HepG2 (cell line): ENCODE measurements at regions not wholly inside any gene's neighbourhood (a gene's known extent, or its start where the extent isn't known, plus 50 kb on each side); places are given as distances from the start of the nearest gene placed in this dataset.

Experiments used
- ATAC-seq: fragments of 200-7000 bp; cut with Tn5 transposase; 3 replicates; pipeline ENCODE4 v1.9.1; 2020; ENCODE audit warnings: mild to moderate bottlenecking, moderate library complexity
- BruUV-seq: library from RNA; stranded (reverse); fragments of 400-500 nt; replicated peaks from 2 replicates; lab custom pipeline; 2021; lab: Mats Ljungman, UMichigan
- CTCF ChIA-PET: fragments of 300-600 bp; formaldehyde crosslinking; extraction: SDS; loops from one replicate; lab custom pipeline; 2021; ENCODE audit warnings: low total read pairs, inconsistent platforms, low intra/inter-chr PET ratio; lab: Yijun Ruan, JAX
- POLR2A ChIA-PET: fragments of 350-600 bp; sonication (Branson Sonifier 250); formaldehyde crosslinking; loops from one replicate; lab custom pipeline; 2020; ENCODE audit warnings: antibody characterized with exemption, inconsistent platforms; lab: Yijun Ruan, JAX
- DNase-seq: peaks from one replicate; pipeline ENCODE4 v3.0.0-alpha.2; 2015; ENCODE audit warnings: low spot score
- FAIRE-seq: peaks from 3 replicates; lab custom pipeline; 2011; peaks lifted over from hg19 to GRCh38; lab: Jason Lieb, UNC
- H2AFZ ChIP-seq: one replicate; pipeline ENCODE4 v1.6.1; 2011; ENCODE audit warnings: low read length, inconsistent platforms
- H3K27ac ChIP-seq: fragments of 300-600 bp; 3 replicates; pipeline ENCODE4 v1.8.0; 2011; ENCODE audit warnings: mixed run types, mild to moderate bottlenecking, mixed read lengths, low read length, inconsistent platforms; ENCODE audit not compliant: insufficient read depth; ENCODE audit errors: extremely low read length
- H3K27me3 ChIP-seq, 2 experiments: fragments of 200-600 bp in 1 of 2; 2 replicates in 1 of 2; 3 replicates in 1 of 2; pipeline versions ENCODE4 v1.6.0 to v1.8.0; 2011; ENCODE audit warnings: low read length in 2 of 2, mild to moderate bottlenecking in 2 of 2, moderate library complexity in 2 of 2, inconsistent platforms in 1 of 2; ENCODE audit not compliant: insufficient read depth in 2 of 2, control insufficient read depth in 1 of 2
- H3K36me3 ChIP-seq, 2 experiments: fragments of 200-600 bp in 1 of 2; replicated peaks in 1 of 2; 2 replicates in 1 of 2; 3 replicates in 1 of 2; pipeline versions ENCODE4 v1.5.1 to v1.8.0; 2011; ENCODE audit warnings: low read length in 2 of 2, inconsistent platforms in 1 of 2; ENCODE audit not compliant: insufficient read depth in 2 of 2, control insufficient read depth in 1 of 2
- H3K4me1 ChIP-seq: 2 replicates; pipeline ENCODE4 v1.5.1; 2012; ENCODE audit warnings: low read length, inconsistent platforms; ENCODE audit not compliant: insufficient read depth
- H3K4me2 ChIP-seq: 2 replicates; pipeline ENCODE4 v1.6.0; 2011; ENCODE audit warnings: low read depth, low read length, inconsistent platforms
- H3K4me3 ChIP-seq, 3 experiments: fragments of 200-600 bp in 1 of 3; sonication (generic), shearing (Covaris generic) in 1 of 3; replicated peaks in 1 of 3; 2 replicates each; pipeline ENCODE4 v1.5.1; 2011 to 2016; ENCODE audit warnings: low read length in 3 of 3, inconsistent platforms in 2 of 3, low read depth in 2 of 3, mild to moderate bottlenecking in 2 of 3, control low read depth in 1 of 3, mixed read lengths in 1 of 3; ENCODE audit not compliant: insufficient read depth in 1 of 3
- H3K79me2 ChIP-seq: one replicate; pipeline ENCODE4 v1.6.1; 2011; ENCODE audit warnings: low read length, inconsistent platforms; ENCODE audit not compliant: insufficient read depth
- H3K9ac ChIP-seq: 2 replicates; pipeline ENCODE4 v1.6.0; 2011; ENCODE audit warnings: mild to moderate bottlenecking, low read depth, low read length, inconsistent platforms; ENCODE audit not compliant: insufficient read depth
- H3K9me3 ChIP-seq: 2 replicates; pipeline ENCODE4 v1.5.1; 2012; ENCODE audit warnings: mild to moderate bottlenecking, low read length
- H4K20me1 ChIP-seq: 2 replicates; pipeline ENCODE4 v1.6.0; 2011; ENCODE audit warnings: inconsistent platforms, mild to moderate bottlenecking, low read length, moderate library complexity; ENCODE audit not compliant: insufficient read depth
- ARNT2 ChIP-seq: sonication (generic); formaldehyde crosslinking; IDR thresholded peaks from 2 replicates; pipeline ENCODE4 v1.8.0; 2022; ENCODE audit warnings: mild to moderate bottlenecking, low read depth, missing genetic modification reagents, moderate library complexity
- ISL2 ChIP-seq: sonication (generic); formaldehyde crosslinking; IDR thresholded peaks from 2 replicates; pipeline ENCODE4 v1.5.0; 2020; ENCODE audit warnings: missing genetic modification reagents
- POLR2AphosphoS2 ChIP-seq: IDR thresholded peaks from 2 replicates; pipeline ENCODE4 v1.6.1; 2011; ENCODE audit warnings: low read depth, low read length, improper control_type of control experiment
- SALL1 ChIP-seq: sonication (generic); formaldehyde crosslinking; IDR thresholded peaks from 2 replicates; pipeline ENCODE4 v1.8.0; 2022; ENCODE audit warnings: mild to moderate bottlenecking, missing genetic modification reagents
- SMAD3 ChIP-seq: sonication (generic); formaldehyde crosslinking; IDR thresholded peaks from 2 replicates; pipeline ENCODE4 v1.4.0; 2020; ENCODE audit warnings: missing genetic modification reagents
- SMAD9 ChIP-seq: sonication (generic); formaldehyde crosslinking; IDR thresholded peaks from 2 replicates; pipeline ENCODE4 v1.5.1; 2020; ENCODE audit warnings: mild to moderate bottlenecking, missing genetic modification reagents
- SP140L ChIP-seq: sonication (generic); formaldehyde crosslinking; IDR thresholded peaks from 2 replicates; pipeline ENCODE4 v1.4.0; 2020; ENCODE audit warnings: missing genetic modification reagents, borderline replicate concordance
- SRSF9 ChIP-seq: fragments of 200-400 bp; formaldehyde crosslinking; IDR thresholded peaks from 2 replicates; pipeline ENCODE4 v1.6.1; 2018; ENCODE audit warnings: borderline replicate concordance, mild to moderate bottlenecking, low read depth, low read length; ENCODE audit not compliant: insufficient read depth, poor library complexity, severe bottlenecking
- ZKSCAN8 ChIP-seq: IDR thresholded peaks from 2 replicates; pipeline ENCODE4 v1.6.1; 2016; ENCODE audit warnings: borderline replicate concordance, missing genetic modification reagents, missing compliant biosample characterization
- ZNF10 ChIP-seq: sonication (generic); formaldehyde crosslinking; IDR thresholded peaks from 2 replicates; pipeline ENCODE4 v1.4.0; 2020; ENCODE audit warnings: mild to moderate bottlenecking, low read depth, missing genetic modification reagents, borderline replicate concordance
- ZNF253 ChIP-seq: sonication (generic); formaldehyde crosslinking; IDR thresholded peaks from 2 replicates; pipeline ENCODE4 v1.8.0; 2022; ENCODE audit warnings: mild to moderate bottlenecking, missing genetic modification reagents, borderline replicate concordance
- ZNF567 ChIP-seq: sonication (generic); formaldehyde crosslinking; IDR thresholded peaks from 2 replicates; pipeline ENCODE4 v1.8.1; 2023; ENCODE audit warnings: mild to moderate bottlenecking, missing genetic modification reagents, borderline replicate concordance
- ZNF607 ChIP-seq: sonication (generic); formaldehyde crosslinking; IDR thresholded peaks from 2 replicates; pipeline ENCODE4 v1.5.1; 2020; ENCODE audit warnings: missing genetic modification reagents, mild to moderate bottlenecking, borderline replicate concordance
- ZNF766 ChIP-seq: sonication (generic); formaldehyde crosslinking; IDR thresholded peaks from 2 replicates; pipeline ENCODE4 v1.5.0; 2020; ENCODE audit warnings: missing genetic modification reagents, borderline replicate concordance
- ZNF841 ChIP-seq: sonication (generic); formaldehyde crosslinking; IDR thresholded peaks from 2 replicates; pipeline ENCODE4 v1.8.1; 2023; ENCODE audit warnings: missing genetic modification reagents, borderline replicate concordance
- WGBS: methylation state at CpG from one replicate; pipeline ENCODE4 v1.1.6; 2017; ENCODE audit warnings: low lambda C conversion rate; 5-methylcytosine and 5-hydroxymethylcytosine counted together
- in situ Hi-C: cut with HindIII; loops from 2 replicates; pipeline ENCODE4 v1.10.0; 2017; ENCODE audit warnings: low pct_unique_long_range_greater_than_20kb; ENCODE audit not compliant: extremely low pct_ligation_motif_present
- intact Hi-C: fragments of 100-400 bp; cut with micrococcal nuclease; formaldehyde crosslinking; loops from one replicate; pipeline ENCODE4 v1.10.0; 2022; ENCODE audit not compliant: unreplicated experiment
- TF ChIP-seq, protein P1 (sequence below): sonication (generic); formaldehyde crosslinking; IDR thresholded peaks from 2 replicates; pipeline ENCODE4 v1.8.1; 2022; ENCODE audit warnings: low read depth, mild to moderate bottlenecking, missing genetic modification reagents
- TF ChIP-seq, protein P2 (sequence below): sonication (generic); formaldehyde crosslinking; IDR thresholded peaks from 2 replicates; pipeline ENCODE4 v1.4.0; 2020; ENCODE audit warnings: missing genetic modification reagents
- TF ChIP-seq, protein P3 (sequence below): fragments of 450-650 bp; IDR thresholded peaks from 2 replicates; pipeline ENCODE4 v1.6.1; 2017; ENCODE audit warnings: mild to moderate bottlenecking

DNA sequence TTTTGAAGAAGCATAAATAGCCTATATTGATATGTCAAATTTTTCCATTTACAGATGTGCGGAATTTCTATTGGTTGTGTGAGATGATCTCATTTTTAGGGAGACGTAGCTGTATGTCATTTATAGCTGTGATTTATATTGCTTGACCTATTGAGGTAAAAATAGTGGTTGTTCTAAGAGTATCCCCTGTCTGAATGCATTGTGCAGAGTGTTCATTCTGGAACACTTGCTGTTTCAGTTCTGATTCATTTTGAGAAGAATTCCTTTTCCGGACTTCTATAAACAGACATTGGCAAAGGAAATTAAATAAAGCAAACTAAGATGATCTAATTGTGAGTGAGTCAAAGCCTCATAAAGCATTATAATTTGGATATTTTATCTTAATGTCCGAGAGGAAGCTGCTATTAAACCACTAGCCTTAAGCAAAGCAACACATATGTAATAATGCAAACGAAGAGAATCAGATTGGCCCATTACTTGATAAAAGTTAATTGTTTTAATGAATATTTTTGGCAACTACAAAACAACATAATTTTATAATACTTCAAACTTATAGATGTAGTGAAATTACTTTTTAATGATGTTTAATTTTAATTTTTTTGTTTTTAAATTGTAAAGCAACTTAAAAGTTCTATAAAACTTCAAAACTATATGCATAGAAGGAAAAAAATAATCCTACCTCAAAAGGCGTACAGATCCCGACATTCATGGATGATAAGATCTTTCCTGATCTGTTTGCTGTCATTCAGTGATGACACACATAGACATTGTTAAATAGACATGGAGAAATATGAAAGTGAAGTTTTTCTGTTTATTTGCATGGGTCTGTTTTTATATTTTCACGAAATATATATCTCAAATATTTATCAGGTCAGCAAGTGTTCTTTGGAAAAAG lies 942.6 kb upstream of the SLC10A2 start:
- ATAC-seq (no peak), DNase-seq (no peak), FAIRE-seq (no peak)
- Histone ChIP-seq H3K9me3 (peaks cover 8% of the 10 kb centered on the region), H3K4me1 (no peaks in the 10 kb centered on the region), H3K27ac (no peak overlapping the region), H3K4me3 (no peak overlapping the region), H4K20me1 (no peaks in the 10 kb centered on the region), H3K4me2 (no peak overlapping the region), H3K9ac (no peak overlapping the region), H3K27me3 (no peaks in the 10 kb centered on the region), H3K79me2 (no peaks in the 10 kb centered on the region), H2AFZ (no peak overlapping the region), H3K36me3 (no peaks in the 10 kb centered on the region)
- 13% methylated on average over 8 of the region's 8 CpGs for WGBS
- CTCF ChIA-PET = no interaction called here
- no TSS peak for BruUV-seq
- intact Hi-C loops (no loop called here), in situ Hi-C loops (no loop called here)
- POLR2A ChIA-PET = no interaction called here
- no peak for TF ChIP-seq ZKSCAN8 (CRISPR knock-in tag)
- no peak for TF ChIP-seq ISL2 (CRISPR knock-in tag)
- TF ChIP-seq ZNF253 (CRISPR knock-in tag) = no peak
- no peak for TF ChIP-seq ZNF567 (CRISPR knock-in tag)
- no peak for TF ChIP-seq ZNF10 (CRISPR knock-in tag)
- no peak for TF ChIP-seq SMAD9 (CRISPR knock-in tag)
- no peak for TF ChIP-seq ZNF607 (CRISPR knock-in tag)
- no peak for TF ChIP-seq POLR2AphosphoS2
- no peak for TF ChIP-seq ZNF841 (CRISPR knock-in tag)
- TF ChIP-seq SALL1 = no peak
- TF ChIP-seq, protein P1, sequence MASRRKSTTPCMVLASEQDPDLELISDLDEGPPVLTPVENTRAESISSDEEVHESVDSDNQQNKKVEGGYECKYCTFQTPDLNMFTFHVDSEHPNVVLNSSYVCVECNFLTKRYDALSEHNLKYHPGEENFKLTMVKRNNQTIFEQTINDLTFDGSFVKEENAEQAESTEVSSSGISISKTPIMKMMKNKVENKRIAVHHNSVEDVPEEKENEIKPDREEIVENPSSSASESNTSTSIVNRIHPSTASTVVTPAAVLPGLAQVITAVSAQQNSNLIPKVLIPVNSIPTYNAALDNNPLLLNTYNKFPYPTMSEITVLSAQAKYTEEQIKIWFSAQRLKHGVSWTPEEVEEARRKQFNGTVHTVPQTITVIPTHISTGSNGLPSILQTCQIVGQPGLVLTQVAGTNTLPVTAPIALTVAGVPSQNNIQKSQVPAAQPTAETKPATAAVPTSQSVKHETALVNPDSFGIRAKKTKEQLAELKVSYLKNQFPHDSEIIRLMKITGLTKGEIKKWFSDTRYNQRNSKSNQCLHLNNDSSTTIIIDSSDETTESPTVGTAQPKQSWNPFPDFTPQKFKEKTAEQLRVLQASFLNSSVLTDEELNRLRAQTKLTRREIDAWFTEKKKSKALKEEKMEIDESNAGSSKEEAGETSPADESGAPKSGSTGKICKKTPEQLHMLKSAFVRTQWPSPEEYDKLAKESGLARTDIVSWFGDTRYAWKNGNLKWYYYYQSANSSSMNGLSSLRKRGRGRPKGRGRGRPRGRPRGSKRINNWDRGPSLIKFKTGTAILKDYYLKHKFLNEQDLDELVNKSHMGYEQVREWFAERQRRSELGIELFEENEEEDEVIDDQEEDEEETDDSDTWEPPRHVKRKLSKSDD (CRISPR knock-in tag) = no peak
- TF ChIP-seq, protein P2, sequence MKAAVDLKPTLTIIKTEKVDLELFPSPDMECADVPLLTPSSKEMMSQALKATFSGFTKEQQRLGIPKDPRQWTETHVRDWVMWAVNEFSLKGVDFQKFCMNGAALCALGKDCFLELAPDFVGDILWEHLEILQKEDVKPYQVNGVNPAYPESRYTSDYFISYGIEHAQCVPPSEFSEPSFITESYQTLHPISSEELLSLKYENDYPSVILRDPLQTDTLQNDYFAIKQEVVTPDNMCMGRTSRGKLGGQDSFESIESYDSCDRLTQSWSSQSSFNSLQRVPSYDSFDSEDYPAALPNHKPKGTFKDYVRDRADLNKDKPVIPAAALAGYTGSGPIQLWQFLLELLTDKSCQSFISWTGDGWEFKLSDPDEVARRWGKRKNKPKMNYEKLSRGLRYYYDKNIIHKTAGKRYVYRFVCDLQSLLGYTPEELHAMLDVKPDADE = no peak
- no peak for TF ChIP-seq ZNF766 (CRISPR knock-in tag)
- no peak for TF ChIP-seq SP140L (CRISPR knock-in tag)
- TF ChIP-seq SRSF9 = no peak
- TF ChIP-seq, protein P3, sequence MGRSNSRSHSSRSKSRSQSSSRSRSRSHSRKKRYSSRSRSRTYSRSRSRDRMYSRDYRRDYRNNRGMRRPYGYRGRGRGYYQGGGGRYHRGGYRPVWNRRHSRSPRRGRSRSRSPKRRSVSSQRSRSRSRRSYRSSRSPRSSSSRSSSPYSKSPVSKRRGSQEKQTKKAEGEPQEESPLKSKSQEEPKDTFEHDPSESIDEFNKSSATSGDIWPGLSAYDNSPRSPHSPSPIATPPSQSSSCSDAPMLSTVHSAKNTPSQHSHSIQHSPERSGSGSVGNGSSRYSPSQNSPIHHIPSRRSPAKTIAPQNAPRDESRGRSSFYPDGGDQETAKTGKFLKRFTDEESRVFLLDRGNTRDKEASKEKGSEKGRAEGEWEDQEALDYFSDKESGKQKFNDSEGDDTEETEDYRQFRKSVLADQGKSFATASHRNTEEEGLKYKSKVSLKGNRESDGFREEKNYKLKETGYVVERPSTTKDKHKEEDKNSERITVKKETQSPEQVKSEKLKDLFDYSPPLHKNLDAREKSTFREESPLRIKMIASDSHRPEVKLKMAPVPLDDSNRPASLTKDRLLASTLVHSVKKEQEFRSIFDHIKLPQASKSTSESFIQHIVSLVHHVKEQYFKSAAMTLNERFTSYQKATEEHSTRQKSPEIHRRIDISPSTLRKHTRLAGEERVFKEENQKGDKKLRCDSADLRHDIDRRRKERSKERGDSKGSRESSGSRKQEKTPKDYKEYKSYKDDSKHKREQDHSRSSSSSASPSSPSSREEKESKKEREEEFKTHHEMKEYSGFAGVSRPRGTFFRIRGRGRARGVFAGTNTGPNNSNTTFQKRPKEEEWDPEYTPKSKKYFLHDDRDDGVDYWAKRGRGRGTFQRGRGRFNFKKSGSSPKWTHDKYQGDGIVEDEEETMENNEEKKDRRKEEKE = no peak
- no peak for TF ChIP-seq SMAD3
- no peak for TF ChIP-seq ARNT2 (CRISPR knock-in tag)
